ENCODE measurements at regions not wholly inside any gene's neighbourhood (a gene's known extent, or its start where the extent isn't known, plus 50 kb on each side); places are given as distances from the start of the nearest gene placed in this dataset.

- Histone ChIP-seq H3K9me1 (replicated peaks; ENCODE audit: control insufficient read depth, extremely low read depth, insufficient read depth, low read length) (no peaks in the 10 kb centered on the region), H3K4me3 (replicated peaks in 1 of 3; ENCODE audit: insufficient read depth in 1 of 3, low read depth in 1 of 3, low read length in 3 of 3) (no peak overlapping the region), H3K27ac (ENCODE audit: insufficient read depth, low read depth, low read length) (no peak overlapping the region), H3K27me3 (ENCODE audit: control insufficient read depth in 2 of 2, insufficient read depth in 2 of 2, low read length in 2 of 2) (no peaks in the 10 kb centered on the region), H3K36me3 (ENCODE audit: control insufficient read depth in 2 of 2, extremely low read depth in 1 of 2, insufficient read depth in 2 of 2, low read length in 2 of 2) (no peaks in the 10 kb centered on the region), H3K9ac (replicated peaks; ENCODE audit: extremely low read depth, insufficient read depth, low read length) (no peak overlapping the region), H3K4me1 (ENCODE audit: control insufficient read depth, extremely low read depth, insufficient read depth, low read length) (no peaks in the 10 kb centered on the region), H3K4me2 (ENCODE audit: insufficient read depth, low read length) (no peak overlapping the region), H3K9me3 (replicated peaks; ENCODE audit: control insufficient read depth, insufficient read depth, low read length) (peaks cover 2% of the 10 kb centered on the region), H4K20me1 (replicated peaks; ENCODE audit: control insufficient read depth, extremely low read depth, insufficient read depth, low read length) (no peaks in the 10 kb centered on the region), H2AFZ (ENCODE audit: low read depth, low read length) (no peak overlapping the region), H3K79me2 (ENCODE audit: control insufficient read depth, insufficient read depth, low read length) (no peaks in the 10 kb centered on the region)
- no peak for TF ChIP-seq MYC (IDR thresholded peaks at IDR 0.05; ENCODE audit: low read depth, low read length)
- TF ChIP-seq MAX (IDR thresholded peaks at IDR 0.05; ENCODE audit: insufficient read depth, insufficient read length): no peak
- no peak for TF ChIP-seq CTCF (IDR thresholded peaks at IDR 0.05; ENCODE audit: extremely low read depth in 1 of 2, insufficient read depth in 1 of 2, low read depth in 1 of 2, low read length in 2 of 2)
- no peak for TF ChIP-seq POLR2A (IDR thresholded peaks at IDR 0.05; ENCODE audit: low read depth, low read length)
- TF ChIP-seq FOS (IDR thresholded peaks at IDR 0.05; ENCODE audit: borderline replicate concordance, insufficient read depth, low read length): no peak
- TF ChIP-seq JUN (IDR thresholded peaks at IDR 0.05; ENCODE audit: borderline replicate concordance, insufficient read depth, insufficient read length, low read depth): no peak
- no peak for TF ChIP-seq POLR2AphosphoS5 (IDR thresholded peaks at IDR 0.05; ENCODE audit: insufficient read depth, low read depth, low read length)
- no peak for TF ChIP-seq GATA2 (IDR thresholded peaks at IDR 0.05; ENCODE audit: insufficient read depth, insufficient read length, low read depth, low read length)
- no peak for TF ChIP-seq EZH2 (IDR thresholded peaks at IDR 0.05; ENCODE audit: borderline replicate concordance, low read depth, low read length, severe bottlenecking)
- POLR2A ChIA-PET: no interaction called here
- intact Hi-C loops (cut with micrococcal nuclease) (no loop called here), dilution Hi-C loops (cut with MboI; ENCODE audit: extremely low pct_ligation_motif_present, low sequenced_read_pairs) (no loop called here)
- CTCF ChIA-PET: no interaction called here
- BruUV-seq (replicated peaks): no TSS peak
- no peak for DNase-seq (ENCODE audit: low read depth, low spot score)
- FAIRE-seq: no peak
These were observed 74.1 kb downstream of the ID4 start for GRCh38 chr6:19911223-19911622.
